Esophagus squamous epithelium (tissue), 4 donors: ENCODE measurements at regions not wholly inside any gene's neighbourhood (a gene's known extent, or its start where the extent isn't known, plus 50 kb on each side); places are given as distances from the start of the nearest gene placed in this dataset.

Source experiments
- POLR2A ChIP-seq, 4 donors: fragments of 450-650 bp; IDR thresholded peaks; one replicate each; pipeline ENCODE4 v1.6.1; 2017; ENCODE audit warnings: antibody characterized with exemption in 4 of 4, mild to moderate bottlenecking in 4 of 4, moderate library complexity in 3 of 4
- TF ChIP-seq, protein P1 (sequence below), 6 experiments: fragments of 450-650 bp in 4 of 6; fragments of 200-600 bp in 2 of 6; sonication (generic) in 2 of 6; IDR thresholded peaks; one replicate each; pipeline ENCODE4 v1.5.1; 2016 to 2019; ENCODE audit warnings: antibody characterized with exemption in 6 of 6, mild to moderate bottlenecking in 4 of 6, moderate library complexity in 4 of 6

DNA sequence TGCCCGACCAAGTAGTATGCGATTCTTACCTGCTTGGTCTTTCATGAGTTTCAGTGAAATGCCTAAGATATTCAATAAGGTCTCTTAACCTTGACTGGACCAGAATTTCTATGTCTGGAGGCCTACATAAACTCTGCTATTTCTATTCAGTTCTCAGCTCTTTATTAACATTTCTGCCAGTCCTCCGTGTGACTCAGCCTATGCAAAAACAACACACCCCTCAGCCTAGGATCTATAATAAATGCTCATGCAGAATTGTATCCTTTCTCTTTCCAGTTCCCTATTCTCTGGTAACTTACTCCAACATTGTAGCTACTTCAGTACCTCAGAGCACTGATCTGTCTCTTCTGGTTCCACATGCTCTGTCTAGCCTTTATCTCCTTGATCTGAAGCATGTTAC lies 1507.4 kb downstream of the CDH11 start:
- TF ChIP-seq, protein P1, sequence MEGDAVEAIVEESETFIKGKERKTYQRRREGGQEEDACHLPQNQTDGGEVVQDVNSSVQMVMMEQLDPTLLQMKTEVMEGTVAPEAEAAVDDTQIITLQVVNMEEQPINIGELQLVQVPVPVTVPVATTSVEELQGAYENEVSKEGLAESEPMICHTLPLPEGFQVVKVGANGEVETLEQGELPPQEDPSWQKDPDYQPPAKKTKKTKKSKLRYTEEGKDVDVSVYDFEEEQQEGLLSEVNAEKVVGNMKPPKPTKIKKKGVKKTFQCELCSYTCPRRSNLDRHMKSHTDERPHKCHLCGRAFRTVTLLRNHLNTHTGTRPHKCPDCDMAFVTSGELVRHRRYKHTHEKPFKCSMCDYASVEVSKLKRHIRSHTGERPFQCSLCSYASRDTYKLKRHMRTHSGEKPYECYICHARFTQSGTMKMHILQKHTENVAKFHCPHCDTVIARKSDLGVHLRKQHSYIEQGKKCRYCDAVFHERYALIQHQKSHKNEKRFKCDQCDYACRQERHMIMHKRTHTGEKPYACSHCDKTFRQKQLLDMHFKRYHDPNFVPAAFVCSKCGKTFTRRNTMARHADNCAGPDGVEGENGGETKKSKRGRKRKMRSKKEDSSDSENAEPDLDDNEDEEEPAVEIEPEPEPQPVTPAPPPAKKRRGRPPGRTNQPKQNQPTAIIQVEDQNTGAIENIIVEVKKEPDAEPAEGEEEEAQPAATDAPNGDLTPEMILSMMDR (IDR thresholded peaks at IDR 0.05): no peak
- no peak for TF ChIP-seq POLR2A (IDR thresholded peaks at IDR 0.05)
